Activated CD4-positive, alpha-beta memory T cell treated with anti-CD3 and anti-CD28 coated beads, Interleukin-2, amount 10 ng/mL, durations not matched to agents 7 days and 5 days (primary cell): ENCODE measurements at regions not wholly inside any gene's neighbourhood (a gene's known extent, or its start where the extent isn't known, plus 50 kb on each side); places are given as distances from the start of the nearest gene placed in this dataset.

Source experiments
- CTCF ChIA-PET: fragments of 350-600 bp; sonication (Branson Sonifier 250); formaldehyde crosslinking; loops from one replicate; lab custom pipeline; 2021; ENCODE audit warnings: antibody characterized with exemption, inconsistent platforms; lab: Charles Lee
- POLR2A ChIA-PET: fragments of 350-600 bp; sonication (Branson Sonifier 250); formaldehyde crosslinking; loops from one replicate; lab custom pipeline; 2021; ENCODE audit warnings: antibody characterized with exemption; lab: Charles Lee
- DNase-seq: peaks from one replicate; pipeline ENCODE4 v3.0.0-alpha.2; 2020
- H3K27ac Mint-ChIP-seq: one replicate; pipeline ENCODE4 v1.8.0; 2021; ENCODE audit warnings: mild to moderate bottlenecking, mixed read lengths
- H3K27me3 Mint-ChIP-seq: one replicate; pipeline ENCODE4 v1.8.0; 2021; ENCODE audit warnings: mixed read lengths
- H3K36me3 Mint-ChIP-seq: one replicate; pipeline ENCODE4 v1.8.0; 2021; ENCODE audit warnings: low read depth, mixed read lengths
- H3K4me1 Mint-ChIP-seq: one replicate; pipeline ENCODE4 v1.8.0; 2021; ENCODE audit warnings: mixed read lengths
- H3K4me3 Mint-ChIP-seq: one replicate; pipeline ENCODE4 v1.8.0; 2021; ENCODE audit warnings: mild to moderate bottlenecking, mixed read lengths
- H3K9me3 Mint-ChIP-seq: one replicate; pipeline ENCODE4 v1.8.0; 2021; ENCODE audit warnings: mixed read lengths

DNA sequence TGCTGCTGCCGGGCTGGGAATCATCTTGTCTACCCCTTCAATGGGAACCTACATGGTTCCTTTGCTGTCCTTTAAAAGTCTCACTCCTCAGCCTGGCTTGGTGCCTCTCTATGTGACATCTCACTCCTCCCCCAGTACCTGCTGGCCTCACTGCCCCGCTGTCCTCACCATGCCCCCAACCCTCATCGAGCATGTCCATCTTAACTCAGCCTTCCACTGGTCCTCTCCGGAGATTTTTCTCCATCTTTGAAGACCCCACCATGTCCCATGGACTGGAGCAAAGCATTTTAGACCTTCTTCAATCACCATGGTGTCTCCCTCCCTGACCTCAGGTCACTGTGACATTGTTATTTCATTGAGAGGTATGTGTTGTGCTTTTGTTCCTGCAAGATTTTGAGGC lies 58.1 kb upstream of the SIX3 start:
- Mint-ChIP-seq H3K27me3 (peaks cover 13% of the 10 kb centered on the region), H3K4me1 (no peaks in the 10 kb centered on the region), H3K9me3 (peaks cover 3% of the 10 kb centered on the region), H3K27ac (no peak overlapping the region), H3K4me3 (no peak overlapping the region), H3K36me3 (no peaks in the 10 kb centered on the region)
- DNase-seq, result no peak
- ChIA-PET CTCF (no interaction called here), POLR2A (no interaction called here)

DNA sequence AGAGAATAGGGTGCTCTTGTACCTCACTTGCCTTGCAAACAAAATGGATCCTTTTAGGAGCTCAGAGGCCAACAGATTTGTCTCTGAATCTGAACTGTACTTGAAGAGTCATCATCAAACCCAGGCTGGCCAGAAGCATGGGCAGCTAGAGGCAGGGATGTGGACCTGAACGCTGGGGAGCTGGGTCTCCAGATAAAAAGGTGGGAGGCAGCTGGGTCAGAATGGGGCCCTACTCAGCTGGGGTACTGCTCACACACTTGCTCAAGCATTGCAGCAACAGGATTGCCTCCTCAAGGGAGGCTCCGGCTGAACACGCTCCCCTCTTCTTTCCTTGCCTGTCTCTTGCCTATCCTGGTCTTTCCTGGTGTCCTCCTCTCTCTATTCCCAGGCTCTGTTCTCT lies 57.3 kb upstream of the SIX3 start:
- H3K4me3 Mint-ChIP-seq, result no peak overlapping the region
- peaks cover 13% of the 10 kb centered on the region for H3K27me3 Mint-ChIP-seq
- DNase-seq, result no peak
- POLR2A ChIA-PET, result no interaction called here
- no peaks in the 10 kb centered on the region for H3K4me1 Mint-ChIP-seq
- CTCF ChIA-PET, result no interaction called here
- H3K36me3 Mint-ChIP-seq, result no peaks in the 10 kb centered on the region
- peaks cover 3% of the 10 kb centered on the region for H3K9me3 Mint-ChIP-seq
- no peak overlapping the region for H3K27ac Mint-ChIP-seq

DNA sequence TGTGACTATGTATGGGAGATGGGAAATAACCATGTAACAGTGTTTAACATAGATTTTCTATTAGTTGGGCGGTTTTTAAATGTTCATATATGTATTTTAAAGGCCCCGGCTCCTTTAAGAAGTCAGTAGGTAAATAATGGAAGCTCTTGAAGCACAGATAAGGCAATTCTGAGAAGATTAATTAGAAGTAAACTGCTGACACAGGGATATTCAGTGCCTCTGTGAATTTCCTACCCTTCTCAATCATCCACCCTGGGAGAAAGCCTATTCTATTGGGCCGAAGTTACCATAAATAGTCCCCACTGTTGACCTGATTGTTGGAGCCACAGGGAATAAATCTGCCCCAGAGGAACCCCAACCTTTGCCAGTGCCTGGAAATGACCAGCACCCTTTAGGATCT lies 56.8 kb upstream of the SIX3 start:
- no peak overlapping the region for H3K4me3 Mint-ChIP-seq
- CTCF ChIA-PET, result no interaction called here
- no peak for DNase-seq
- no peak overlapping the region for H3K27ac Mint-ChIP-seq
- peaks cover 3% of the 10 kb centered on the region for H3K9me3 Mint-ChIP-seq
- POLR2A ChIA-PET, result no interaction called here
- H3K36me3 Mint-ChIP-seq, result no peaks in the 10 kb centered on the region
- peaks cover 13% of the 10 kb centered on the region for H3K27me3 Mint-ChIP-seq
- H3K4me1 Mint-ChIP-seq, result no peaks in the 10 kb centered on the region

DNA sequence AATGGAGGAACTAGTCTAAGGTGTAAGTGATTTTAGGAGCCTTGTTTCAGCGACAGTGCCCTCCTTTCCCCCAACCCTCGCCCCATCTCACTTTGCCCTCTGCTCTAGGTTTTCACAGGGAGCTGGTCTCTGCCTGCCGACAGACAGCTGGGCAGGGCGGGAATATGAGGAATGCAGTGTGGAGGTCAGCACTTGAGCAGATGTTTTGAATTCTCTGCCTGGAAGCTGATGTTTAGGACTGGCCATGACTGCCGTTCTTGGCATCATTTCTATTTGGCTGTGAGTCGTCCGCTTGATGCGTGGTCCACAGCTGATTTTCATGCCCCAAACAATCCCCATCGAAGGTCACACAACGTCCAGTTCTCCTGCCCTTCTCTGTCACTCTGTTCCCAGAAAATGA lies 55.1 kb upstream of the SIX3 start:
- no peaks in the 10 kb centered on the region for H3K36me3 Mint-ChIP-seq
- POLR2A ChIA-PET, result no interaction called here
- CTCF ChIA-PET, result no interaction called here
- H3K27me3 Mint-ChIP-seq, result peaks cover 10% of the 10 kb centered on the region
- peaks cover 7% of the 10 kb centered on the region for H3K9me3 Mint-ChIP-seq
- no peaks in the 10 kb centered on the region for H3K4me1 Mint-ChIP-seq
- H3K4me3 Mint-ChIP-seq, result no peak overlapping the region
- H3K27ac Mint-ChIP-seq, result no peak overlapping the region
- DNase-seq, result no peak

DNA sequence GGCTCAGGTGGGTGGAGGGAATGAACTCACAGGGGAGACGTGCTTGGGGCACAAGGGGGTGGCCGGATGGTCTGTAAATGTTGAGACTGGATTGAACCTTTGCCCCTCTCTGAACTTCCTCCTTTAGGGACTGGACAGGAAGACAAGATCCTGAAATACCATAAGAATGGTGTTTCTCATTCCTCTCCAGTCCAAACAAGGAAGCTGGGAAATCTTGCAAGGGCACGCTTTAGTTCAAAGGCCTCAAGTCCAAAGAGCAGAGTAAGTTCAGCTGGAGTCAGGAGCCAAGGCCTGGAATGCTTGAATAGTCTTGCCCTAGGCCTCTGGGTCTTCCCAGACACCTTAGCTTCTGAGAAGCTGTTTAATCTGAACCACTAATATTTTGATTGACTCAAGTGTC lies 52.4 kb upstream of the SIX3 start:
- H3K27me3 Mint-ChIP-seq, result peaks cover 10% of the 10 kb centered on the region
- no peak overlapping the region for H3K27ac Mint-ChIP-seq
- H3K4me1 Mint-ChIP-seq, result peaks cover 3% of the 10 kb centered on the region
- ChIA-PET POLR2A (no interaction called here), CTCF (no interaction called here)
- no peak overlapping the region for H3K4me3 Mint-ChIP-seq
- peaks cover 24% of the 10 kb centered on the region for H3K9me3 Mint-ChIP-seq
- no peaks in the 10 kb centered on the region for H3K36me3 Mint-ChIP-seq
- DNase-seq, result no peak
